BJ (cell line): ENCODE measurements at regions not wholly inside any gene's neighbourhood (a gene's known extent, or its start where the extent isn't known, plus 50 kb on each side); places are given as distances from the start of the nearest gene placed in this dataset.

Source experiments
- CTCF ChIA-PET: fragments of 350-600 bp; formaldehyde crosslinking; extraction: SDS; loops from one replicate; lab custom pipeline; 2021; ENCODE audit warnings: antibody characterized with exemption, inconsistent platforms; lab: Yijun Ruan, JAX
- POLR2A ChIA-PET: fragments of 300-600 bp; sonication (Branson Sonifier 250); formaldehyde crosslinking; extraction: SDS; loops from one replicate; lab custom pipeline; 2021; ENCODE audit warnings: antibody characterized with exemption; lab: Charles Lee
- DNase-seq: peaks from one replicate; pipeline ENCODE4 v3.0.0-alpha.2; 2011; ENCODE audit warnings: low read depth
- H3K27me3 ChIP-seq: 2 replicates; pipeline ENCODE4 v1.6.0; 2011; ENCODE audit warnings: low read length; ENCODE audit not compliant: control insufficient read depth, insufficient read depth
- H3K36me3 ChIP-seq: 2 replicates; pipeline ENCODE4 v1.5.1; 2011; ENCODE audit warnings: low read length; ENCODE audit not compliant: control insufficient read depth, insufficient read depth
- H3K4me3 ChIP-seq: 2 replicates; pipeline ENCODE4 v1.5.1; 2011; ENCODE audit warnings: low read depth, mild to moderate bottlenecking, control low read depth, low read length
- TF ChIP-seq, protein P1 (sequence below): IDR thresholded peaks from 2 replicates; pipeline ENCODE4 v1.5.1; 2011; ENCODE audit warnings: low read depth, mild to moderate bottlenecking, control low read depth, inconsistent platforms, low read length, moderate library complexity; ENCODE audit not compliant: insufficient read depth

DNA sequence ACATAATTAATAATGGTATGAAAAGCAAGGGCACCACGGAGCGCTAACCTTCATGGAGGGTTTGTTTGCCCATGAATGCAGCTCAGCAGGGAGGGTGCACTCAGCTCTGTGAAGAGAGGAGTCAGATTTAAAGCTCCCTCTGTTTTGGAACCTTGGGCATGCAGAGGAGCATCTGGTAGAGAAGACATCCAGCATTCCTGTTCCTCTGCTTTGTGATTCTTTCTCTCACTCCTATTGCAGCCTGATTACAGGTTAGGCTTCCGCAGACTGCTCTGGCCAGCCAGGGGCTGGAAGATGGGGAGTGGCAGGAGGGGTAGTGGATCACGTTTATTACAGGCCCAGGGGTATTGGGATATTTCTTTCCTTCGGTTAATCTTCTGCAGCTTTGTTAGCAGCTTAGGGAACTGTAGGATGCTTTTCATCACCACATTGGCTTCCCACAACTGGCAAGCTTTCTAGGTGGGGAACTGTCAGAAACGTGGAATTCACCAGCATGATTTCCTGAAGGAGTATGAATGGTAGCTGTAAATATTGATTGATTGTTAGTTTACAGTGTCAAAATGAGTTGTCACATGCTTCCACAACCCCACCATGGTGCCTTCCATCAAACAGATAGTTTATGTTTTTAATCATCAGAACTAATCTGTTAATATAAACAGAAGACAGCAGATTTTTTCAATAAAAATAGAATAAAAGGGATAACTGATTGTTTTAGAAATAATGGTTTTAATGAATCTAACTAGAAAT, 201.1 kb downstream of the VAPA start:
- ChIA-PET POLR2A (no interaction called here), CTCF (no interaction called here)
- Histone ChIP-seq H3K4me3 (no peak overlapping the region), H3K36me3 (no peaks in the 10 kb centered on the region), H3K27me3 (peaks cover 2% of the 10 kb centered on the region; the same call in 1 of the 2 replicates)
- no peak for DNase-seq
- TF ChIP-seq, protein P1, sequence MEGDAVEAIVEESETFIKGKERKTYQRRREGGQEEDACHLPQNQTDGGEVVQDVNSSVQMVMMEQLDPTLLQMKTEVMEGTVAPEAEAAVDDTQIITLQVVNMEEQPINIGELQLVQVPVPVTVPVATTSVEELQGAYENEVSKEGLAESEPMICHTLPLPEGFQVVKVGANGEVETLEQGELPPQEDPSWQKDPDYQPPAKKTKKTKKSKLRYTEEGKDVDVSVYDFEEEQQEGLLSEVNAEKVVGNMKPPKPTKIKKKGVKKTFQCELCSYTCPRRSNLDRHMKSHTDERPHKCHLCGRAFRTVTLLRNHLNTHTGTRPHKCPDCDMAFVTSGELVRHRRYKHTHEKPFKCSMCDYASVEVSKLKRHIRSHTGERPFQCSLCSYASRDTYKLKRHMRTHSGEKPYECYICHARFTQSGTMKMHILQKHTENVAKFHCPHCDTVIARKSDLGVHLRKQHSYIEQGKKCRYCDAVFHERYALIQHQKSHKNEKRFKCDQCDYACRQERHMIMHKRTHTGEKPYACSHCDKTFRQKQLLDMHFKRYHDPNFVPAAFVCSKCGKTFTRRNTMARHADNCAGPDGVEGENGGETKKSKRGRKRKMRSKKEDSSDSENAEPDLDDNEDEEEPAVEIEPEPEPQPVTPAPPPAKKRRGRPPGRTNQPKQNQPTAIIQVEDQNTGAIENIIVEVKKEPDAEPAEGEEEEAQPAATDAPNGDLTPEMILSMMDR = no peak

DNA sequence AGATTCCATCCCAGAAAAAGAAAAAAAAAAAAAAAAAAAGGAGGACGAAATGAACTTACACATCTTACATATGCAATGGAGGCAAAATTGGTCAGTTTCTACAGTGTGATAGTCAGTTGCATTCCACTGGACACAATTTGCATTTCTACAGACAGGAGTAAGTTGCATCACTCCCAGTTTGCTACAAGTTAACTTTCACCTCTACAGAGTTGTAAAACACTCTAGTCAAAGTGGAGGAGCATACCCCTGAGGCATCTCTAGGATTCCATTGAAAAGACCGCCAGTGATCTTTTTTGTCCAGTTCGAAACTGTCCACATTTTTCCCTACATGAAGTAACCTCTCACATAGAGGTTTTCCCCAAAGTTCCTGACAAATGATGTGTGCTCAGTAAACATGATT, 202.8 kb downstream of the VAPA start:
- Histone ChIP-seq H3K27me3 (peaks cover 2% of the 10 kb centered on the region; the same call in 1 of the 2 replicates), H3K4me3 (no peak overlapping the region), H3K36me3 (no peaks in the 10 kb centered on the region)
- TF ChIP-seq, protein P1 = no peak
- DNase-seq = no peak
- ChIA-PET POLR2A (no interaction called here), CTCF (interaction anchor here (0.9 kb wide), 1 partner anchor 403 kb away, joined by 3 read pairs; no protein-coding TSS in a partner anchor)

DNA sequence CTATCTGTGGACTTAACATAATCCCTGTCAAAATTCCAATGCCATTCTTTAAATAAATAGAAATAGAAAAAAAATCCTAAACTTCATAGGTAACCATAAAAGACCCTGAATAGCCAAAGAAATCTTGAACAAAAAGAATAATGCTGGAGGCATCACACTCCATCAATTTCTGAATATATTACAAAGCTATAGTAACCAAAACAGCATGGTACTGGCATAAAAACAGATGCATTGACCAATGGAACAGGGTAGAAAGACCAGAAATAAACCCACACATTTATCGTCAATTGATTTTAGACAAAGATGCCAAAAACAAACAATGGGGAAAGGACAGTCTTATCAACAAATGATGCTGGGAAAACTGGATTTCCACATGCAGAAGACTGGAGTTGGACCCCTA, 205.7 kb downstream of the VAPA start:
- no peaks in the 10 kb centered on the region for H3K36me3 ChIP-seq
- H3K4me3 ChIP-seq = no peak overlapping the region
- DNase-seq = no peak
- TF ChIP-seq, protein P1 = no peak
- ChIA-PET CTCF (interaction anchor here (0.6 kb wide), 1 partner anchor 408 kb away, joined by 5 read pairs; no protein-coding TSS in a partner anchor), POLR2A (no interaction called here)
- H3K27me3 ChIP-seq = no peaks in the 10 kb centered on the region

DNA sequence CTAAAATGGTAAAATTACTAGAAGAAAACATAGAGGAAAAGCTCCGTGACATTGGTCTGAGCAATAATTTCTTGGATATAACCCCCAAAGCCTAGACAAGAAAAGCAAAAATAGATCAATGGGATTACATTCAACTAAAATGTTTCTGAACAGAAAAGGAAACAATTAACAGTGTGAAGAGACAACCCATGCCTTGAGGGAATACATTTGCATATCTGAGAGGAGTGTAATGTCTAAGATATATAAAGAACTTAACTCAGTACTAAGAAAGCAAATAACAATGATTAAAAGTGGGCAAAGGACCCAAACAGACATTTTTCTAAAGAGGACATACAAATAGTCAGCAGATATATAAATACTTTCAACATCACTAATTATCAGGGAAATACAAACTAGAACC, 206.2 kb downstream of the VAPA start:
- CTCF ChIA-PET = interaction anchor here (0.6 kb wide), 1 partner anchor 408 kb away, joined by 5 read pairs; no protein-coding TSS in a partner anchor
- TF ChIP-seq, protein P1 = no peak
- Histone ChIP-seq H3K36me3 (no peaks in the 10 kb centered on the region), H3K27me3 (no peaks in the 10 kb centered on the region), H3K4me3 (no peak overlapping the region)
- DNase-seq = no peak
- POLR2A ChIA-PET = no interaction called here

DNA sequence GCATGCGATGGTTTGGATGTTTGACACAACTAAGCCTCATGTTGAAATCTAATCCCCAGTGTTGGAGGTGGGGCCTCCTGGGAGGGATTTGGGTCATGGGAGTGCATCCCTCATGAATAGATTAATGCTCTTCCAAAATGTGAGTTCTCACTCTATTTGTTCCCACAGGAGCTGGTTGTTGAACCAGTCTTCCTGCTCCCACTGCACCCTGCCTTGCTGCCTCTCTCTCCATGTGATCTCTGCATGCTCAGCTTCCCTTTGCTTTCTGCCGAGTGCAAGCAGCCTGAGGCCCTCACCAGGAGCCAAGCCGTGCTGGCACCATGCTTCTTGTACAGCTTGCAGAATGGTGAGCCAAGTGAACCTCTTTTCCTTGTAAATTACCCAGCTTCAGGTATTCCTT, 206.8 kb downstream of the VAPA start:
- CTCF ChIA-PET = no interaction called here
- DNase-seq = no peak
- H3K36me3 ChIP-seq = no peaks in the 10 kb centered on the region
- POLR2A ChIA-PET = no interaction called here
- no peaks in the 10 kb centered on the region for H3K27me3 ChIP-seq
- no peak overlapping the region for H3K4me3 ChIP-seq
- TF ChIP-seq, protein P1 = no peak
